Endothelial cell of umbilical vein (primary cell): ENCODE measurements at regions not wholly inside any gene's neighbourhood (a gene's known extent, or its start where the extent isn't known, plus 50 kb on each side); places are given as distances from the start of the nearest gene placed in this dataset.

Source experiments
- EZH2 ChIP-seq: IDR thresholded peaks from 2 replicates; pipeline ENCODE4 v1.6.1; 2012; ENCODE audit warnings: borderline replicate concordance, low read depth, mild to moderate bottlenecking, moderate library complexity, low read length, inconsistent platforms; ENCODE audit not compliant: severe bottlenecking
- GATA2 ChIP-seq: IDR thresholded peaks from 2 replicates; pipeline ENCODE4 v1.7.0; 2011; ENCODE audit warnings: low read depth, mild to moderate bottlenecking, moderate library complexity, mixed read lengths, low read length; ENCODE audit not compliant: insufficient read length, insufficient read depth
- JUN ChIP-seq: IDR thresholded peaks from 2 replicates; pipeline ENCODE4 v1.6.1; 2011; ENCODE audit warnings: borderline replicate concordance, low read depth; ENCODE audit not compliant: insufficient read length, insufficient read depth
- MAX ChIP-seq: IDR thresholded peaks from 2 replicates; pipeline ENCODE4 v1.6.1; 2011; ENCODE audit not compliant: insufficient read depth, insufficient read length
- MYC ChIP-seq: IDR thresholded peaks from one replicate; pipeline ENCODE4 v1.6.1; 2011; ENCODE audit warnings: mild to moderate bottlenecking, low read depth, low read length
- POLR2A ChIP-seq: IDR thresholded peaks from 2 replicates; pipeline ENCODE4 v1.6.1; 2012; ENCODE audit warnings: low read depth, mild to moderate bottlenecking, control low read depth, low read length
- POLR2AphosphoS5 ChIP-seq: IDR thresholded peaks from 2 replicates; pipeline ENCODE4 v1.6.1; 2012; ENCODE audit warnings: low read depth, mild to moderate bottlenecking, control low read depth, low read length, moderate library complexity; ENCODE audit not compliant: insufficient read depth
- TF ChIP-seq, protein P1 (sequence below), 2 donors: IDR thresholded peaks; 1 replicate in 1 of 2; 2 replicates in 1 of 2; pipeline ENCODE4 v1.5.1; 2011; ENCODE audit warnings: low read length in 2 of 2, mild to moderate bottlenecking in 2 of 2, moderate library complexity in 2 of 2, control low read depth in 1 of 2, inconsistent platforms in 1 of 2, low read depth in 1 of 2; ENCODE audit not compliant: insufficient read depth in 1 of 2; ENCODE audit errors: extremely low read depth in 1 of 2

- TF ChIP-seq, protein P1, sequence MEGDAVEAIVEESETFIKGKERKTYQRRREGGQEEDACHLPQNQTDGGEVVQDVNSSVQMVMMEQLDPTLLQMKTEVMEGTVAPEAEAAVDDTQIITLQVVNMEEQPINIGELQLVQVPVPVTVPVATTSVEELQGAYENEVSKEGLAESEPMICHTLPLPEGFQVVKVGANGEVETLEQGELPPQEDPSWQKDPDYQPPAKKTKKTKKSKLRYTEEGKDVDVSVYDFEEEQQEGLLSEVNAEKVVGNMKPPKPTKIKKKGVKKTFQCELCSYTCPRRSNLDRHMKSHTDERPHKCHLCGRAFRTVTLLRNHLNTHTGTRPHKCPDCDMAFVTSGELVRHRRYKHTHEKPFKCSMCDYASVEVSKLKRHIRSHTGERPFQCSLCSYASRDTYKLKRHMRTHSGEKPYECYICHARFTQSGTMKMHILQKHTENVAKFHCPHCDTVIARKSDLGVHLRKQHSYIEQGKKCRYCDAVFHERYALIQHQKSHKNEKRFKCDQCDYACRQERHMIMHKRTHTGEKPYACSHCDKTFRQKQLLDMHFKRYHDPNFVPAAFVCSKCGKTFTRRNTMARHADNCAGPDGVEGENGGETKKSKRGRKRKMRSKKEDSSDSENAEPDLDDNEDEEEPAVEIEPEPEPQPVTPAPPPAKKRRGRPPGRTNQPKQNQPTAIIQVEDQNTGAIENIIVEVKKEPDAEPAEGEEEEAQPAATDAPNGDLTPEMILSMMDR (IDR thresholded peaks at IDR 0.05; ENCODE audit: extremely low read depth in 1 of 2, insufficient read depth in 1 of 2, low read depth in 1 of 2, low read length in 2 of 2) = no peak
- TF ChIP-seq POLR2A (no peak), EZH2 (no peak), JUN (no peak), POLR2AphosphoS5 (no peak), MYC (no peak), MAX (no peak), GATA2 (no peak)
Observed at GRCh38 chr1:83077411-83077810, 921.5 kb downstream of the TTLL7 start.
